SK-N-DZ (cell line): ENCODE measurements at regions not wholly inside any gene's neighbourhood (a gene's known extent, or its start where the extent isn't known, plus 50 kb on each side); places are given as distances from the start of the nearest gene placed in this dataset.
"Not testable (repeated sequence)": the region's sequence is repeated elsewhere in the genome, so short reads cannot be mapped to it uniquely, and the experiment has no call there.

Source experiments
- DNase-seq: peaks from one replicate; pipeline ENCODE4 v3.0.0-alpha.2; 2015; ENCODE audit warnings: low spot score

GRCh38 chr3:101996832-101997231, 147.5 kb downstream of the NFKBIZ start:
- no peak for DNase-seq

DNA sequence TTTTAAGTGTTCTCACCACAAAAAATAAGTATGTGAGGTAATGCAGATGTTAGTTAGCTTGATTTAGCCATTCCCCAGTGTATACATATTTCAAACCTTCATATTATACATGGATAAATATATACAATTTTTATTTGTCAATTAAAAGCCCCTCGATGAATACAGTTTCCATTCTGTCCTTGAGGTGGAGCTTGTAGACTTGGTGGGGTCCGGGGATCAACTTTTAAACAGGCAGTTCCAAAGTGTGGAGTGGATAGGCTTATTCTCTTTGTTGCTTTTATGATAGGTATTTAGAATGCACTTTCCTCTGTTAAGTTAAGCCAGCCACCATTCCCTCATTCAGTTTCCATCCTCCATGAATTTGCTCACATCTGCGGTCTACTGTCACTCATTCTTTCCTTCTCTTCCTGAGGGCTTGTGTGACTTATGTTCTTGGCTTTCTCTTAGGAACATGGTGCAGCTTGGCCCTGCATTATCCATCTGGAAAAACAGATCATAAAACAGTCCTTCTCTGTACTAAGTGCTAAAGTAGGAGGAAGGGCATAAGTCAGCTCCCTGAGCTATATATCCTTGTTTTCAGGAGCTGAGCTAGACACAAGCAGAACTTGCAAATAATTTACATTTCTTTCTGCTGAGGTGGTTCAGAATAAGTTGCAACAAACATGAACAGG, 149.1 kb downstream of the NFKBIZ start:
- DNase-seq, result no peak

- DNase-seq, result no peak
Measured at GRCh38 chr3:101999177-101999779, 150.0 kb downstream of the NFKBIZ start.

GRCh38 chr3:102000620-102001209, 151.4 kb downstream of the NFKBIZ start:
- DNase-seq, result no peak

DNA sequence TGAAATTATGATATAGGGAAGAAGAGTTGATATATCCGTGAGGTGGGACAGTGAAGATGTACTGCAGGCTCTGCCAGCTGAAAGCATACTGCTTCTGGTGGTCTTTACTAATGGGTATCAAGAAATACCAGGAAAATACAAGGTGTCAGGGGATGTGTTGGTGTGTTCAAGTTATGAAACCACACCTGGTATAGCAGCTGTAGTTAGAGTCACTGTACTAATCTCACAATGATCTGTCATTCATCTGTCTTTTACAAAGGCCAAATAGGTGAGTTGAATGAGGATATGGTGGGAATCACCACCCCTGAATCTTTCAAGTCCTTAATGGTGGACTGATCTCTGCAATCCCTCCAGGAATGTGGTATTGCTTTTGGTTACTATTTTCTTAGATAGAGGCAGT, 152.7 kb downstream of the NFKBIZ start:
- no peak for DNase-seq

GRCh38 chr3:102004561-102004960, 155.2 kb downstream of the NFKBIZ start:
- no peak for DNase-seq

- no peak for DNase-seq
Measured at GRCh38 chr3:102005551-102005950, 156.2 kb downstream of the NFKBIZ start.

DNA sequence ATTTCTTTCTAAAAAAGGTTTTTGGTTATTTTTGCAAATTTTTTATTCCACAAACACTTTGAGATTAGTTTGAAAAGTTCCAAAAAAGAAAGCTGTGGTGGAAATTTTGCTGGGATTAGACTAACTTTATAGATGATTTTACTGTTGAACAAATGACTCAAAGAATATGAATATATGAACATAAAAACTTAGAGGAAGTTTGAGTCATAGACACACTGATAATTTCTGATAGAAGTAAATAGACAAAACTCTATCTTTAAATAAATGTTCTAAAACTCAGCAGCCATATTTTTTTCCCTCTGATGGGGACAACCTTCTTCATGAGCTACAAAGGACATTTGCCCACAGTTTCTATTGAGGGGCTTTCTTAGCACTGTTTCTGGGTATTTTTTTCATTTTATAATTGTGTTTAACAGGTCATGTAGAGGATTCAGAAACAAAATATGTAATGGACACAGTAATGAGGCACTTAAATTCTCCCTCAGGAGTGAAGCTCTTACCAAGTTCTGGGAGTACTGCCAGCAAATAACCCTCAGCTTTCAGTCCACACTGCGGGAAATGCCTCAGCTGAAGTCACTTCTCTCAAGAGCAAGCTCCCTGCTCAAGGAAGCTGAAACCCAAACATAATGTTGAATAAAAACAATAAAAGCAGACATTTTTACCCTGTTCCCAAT, 157.6 kb downstream of the NFKBIZ start:
- no peak for DNase-seq

- DNase-seq, result not testable (repeated sequence)
Measured at GRCh38 chr3:102008436-102008835, 159.1 kb downstream of the NFKBIZ start.

GRCh38 chr3:102016417-102016816, 167.1 kb downstream of the NFKBIZ start:
- no peak for DNase-seq

GRCh38 chr3:102017784-102018183, 168.5 kb downstream of the NFKBIZ start:
- no peak for DNase-seq

- no peak for DNase-seq
Measured at GRCh38 chr3:102018551-102018950, 169.2 kb downstream of the NFKBIZ start.

DNA sequence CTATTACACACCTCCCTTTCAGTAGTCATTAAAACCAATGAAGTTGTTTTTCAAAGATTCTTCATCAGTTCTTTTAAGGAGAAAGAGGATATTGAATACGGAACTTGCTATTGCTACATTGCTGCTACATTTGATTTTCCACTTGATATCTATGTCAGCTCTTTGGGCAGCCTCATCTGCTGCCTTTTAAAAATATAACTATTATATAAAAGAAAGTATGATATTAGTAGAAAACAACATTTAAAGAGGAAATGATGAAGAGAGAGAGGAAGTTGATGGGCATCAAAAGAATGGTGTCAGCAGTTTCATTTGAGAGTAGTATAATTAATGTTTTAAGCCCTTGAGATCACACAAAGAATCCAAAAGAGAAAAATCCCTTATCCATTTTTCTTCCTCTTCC, 171.4 kb downstream of the NFKBIZ start:
- no peak for DNase-seq

DNA sequence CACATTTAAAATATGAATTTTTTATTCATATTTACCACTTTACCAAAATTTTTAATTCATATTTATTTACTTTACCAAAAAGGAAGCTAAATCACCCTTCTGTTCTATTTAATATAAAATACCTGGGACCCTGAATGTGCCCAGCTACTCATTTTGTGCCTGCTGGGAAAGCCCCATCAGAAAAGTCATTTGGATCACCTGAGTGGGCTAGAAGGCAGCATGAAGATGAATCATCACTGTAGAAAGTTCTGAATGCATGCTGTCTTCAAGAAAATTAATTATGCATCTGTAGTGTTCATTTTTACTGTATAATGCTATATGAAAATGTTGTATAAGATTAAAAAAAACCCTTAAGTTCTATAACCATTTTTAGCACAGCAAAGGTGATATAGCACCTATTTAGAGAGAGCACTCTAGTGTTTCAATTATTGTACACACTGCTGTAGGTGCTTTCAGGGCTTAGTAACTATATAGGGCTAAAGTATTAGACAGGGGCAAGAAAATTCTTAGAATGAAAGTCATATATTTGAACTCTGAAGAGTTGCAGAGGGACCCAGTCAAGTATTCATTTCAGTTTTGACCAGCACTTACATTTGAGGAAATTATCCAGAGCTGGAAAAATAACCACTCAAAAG, 175.1 kb downstream of the NFKBIZ start:
- no peak for DNase-seq

GRCh38 chr3:102025606-102026270, 176.4 kb downstream of the NFKBIZ start:
- DNase-seq, result no peak

GRCh38 chr3:102026656-102027055, 177.3 kb downstream of the NFKBIZ start:
- DNase-seq, result no peak

GRCh38 chr3:102030661-102031060, 181.3 kb downstream of the NFKBIZ start:
- no peak for DNase-seq

DNA sequence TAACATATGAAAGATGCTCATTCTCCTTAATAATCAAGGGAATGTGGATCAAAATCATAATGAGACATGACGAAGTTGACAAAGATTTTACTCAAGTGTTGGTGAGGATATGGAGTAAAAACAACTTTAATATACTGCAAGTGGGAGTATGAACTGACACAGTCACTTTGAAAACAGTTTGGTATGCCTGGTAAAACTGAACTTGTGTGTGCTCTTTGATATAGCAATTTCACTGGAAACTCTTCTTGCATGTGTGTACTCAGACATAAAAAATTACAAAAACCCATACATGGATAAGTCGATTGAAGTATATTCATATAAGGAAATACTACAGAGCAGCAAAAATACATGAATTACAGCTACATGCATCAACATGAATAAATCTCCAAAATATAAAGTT, 182.5 kb downstream of the NFKBIZ start:
- DNase-seq, result no peak

GRCh38 chr3:102032491-102033383, 183.4 kb downstream of the NFKBIZ start:
- no peak for DNase-seq

GRCh38 chr3:102034639-102035451, 185.5 kb downstream of the NFKBIZ start:
- no peak for DNase-seq
